HG02571 (cell line): ENCODE measurements at regions not wholly inside any gene's neighbourhood (a gene's known extent, or its start where the extent isn't known, plus 50 kb on each side); places are given as distances from the start of the nearest gene placed in this dataset.
A peak's percentile ranks its signal among the peaks of the same experiment; 100 is the strongest.

Experiments
- ATAC-seq: cut with Tn5 transposase; IDR thresholded peaks from one replicate; pipeline ENCODE4 v1.9.1; 2021; ENCODE audit warnings: mild to moderate bottlenecking, moderate library complexity; ENCODE audit not compliant: unreplicated experiment

- no peak for ATAC-seq
Observed at GRCh38 chr4:37054531-37055077, 189.9 kb upstream of the NWD2 start.

DNA sequence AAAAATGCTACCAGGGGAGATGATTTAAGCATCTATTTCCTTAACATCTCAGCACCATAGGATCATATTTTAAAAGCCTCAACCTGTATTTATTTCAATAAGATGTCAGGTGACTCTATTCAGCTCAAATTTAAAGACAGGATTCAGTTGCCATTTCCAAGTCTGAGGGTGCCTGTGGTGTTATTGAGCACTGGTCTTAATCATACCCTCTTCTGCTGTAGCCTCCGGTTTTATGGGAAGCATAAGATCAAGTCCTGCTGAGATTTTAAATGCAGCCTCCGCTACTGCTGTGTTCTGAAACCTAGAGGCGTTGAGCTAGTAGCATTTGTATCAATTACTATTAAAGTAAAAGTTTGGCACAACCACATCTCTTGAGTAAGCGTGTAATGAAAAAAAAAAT, 185.7 kb upstream of the NWD2 start:
- ATAC-seq: no peak

GRCh38 chr4:37066159-37066558, 178.4 kb upstream of the NWD2 start:
- no peak for ATAC-seq

DNA sequence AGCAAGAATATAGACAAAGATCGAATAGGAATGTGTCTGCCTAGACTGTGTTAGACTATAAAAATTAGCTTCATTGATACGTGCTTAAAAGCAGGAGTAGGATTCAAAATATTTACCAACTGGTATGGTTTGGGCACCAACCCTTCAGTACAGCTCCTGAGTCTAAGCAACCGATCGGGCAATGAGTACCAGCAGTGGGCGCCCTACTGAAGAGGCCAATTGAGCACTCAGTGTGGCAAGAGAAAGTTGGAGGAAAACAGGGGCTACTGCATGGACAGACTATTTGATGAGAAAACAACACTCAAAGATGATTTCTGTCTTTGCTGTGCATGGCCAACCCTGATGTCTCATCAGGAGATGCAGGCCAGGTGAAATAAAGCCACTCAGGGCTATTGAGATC, 176.0 kb upstream of the NWD2 start:
- no peak for ATAC-seq

GRCh38 chr4:37070041-37070440, 174.5 kb upstream of the NWD2 start:
- no peak for ATAC-seq

DNA sequence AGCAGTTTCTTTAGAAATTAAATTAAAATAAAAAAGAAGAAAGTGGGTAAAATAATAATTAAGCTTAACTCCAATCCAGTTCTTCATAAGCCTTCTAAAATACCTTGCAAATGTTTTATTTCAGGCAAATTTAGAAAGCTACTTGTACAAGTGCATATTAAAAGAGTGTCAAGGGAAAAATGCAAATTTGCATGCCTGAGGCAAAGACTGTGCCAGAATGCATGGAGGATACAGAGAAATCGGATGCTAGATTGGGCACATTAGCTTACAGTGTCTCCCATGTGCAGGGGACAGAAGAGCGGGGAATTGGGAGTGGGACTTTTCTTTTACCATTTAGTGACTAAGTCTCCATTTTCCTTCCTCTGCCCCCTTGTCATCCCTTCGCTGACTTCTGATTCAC, 173.0 kb upstream of the NWD2 start:
- no peak for ATAC-seq

DNA sequence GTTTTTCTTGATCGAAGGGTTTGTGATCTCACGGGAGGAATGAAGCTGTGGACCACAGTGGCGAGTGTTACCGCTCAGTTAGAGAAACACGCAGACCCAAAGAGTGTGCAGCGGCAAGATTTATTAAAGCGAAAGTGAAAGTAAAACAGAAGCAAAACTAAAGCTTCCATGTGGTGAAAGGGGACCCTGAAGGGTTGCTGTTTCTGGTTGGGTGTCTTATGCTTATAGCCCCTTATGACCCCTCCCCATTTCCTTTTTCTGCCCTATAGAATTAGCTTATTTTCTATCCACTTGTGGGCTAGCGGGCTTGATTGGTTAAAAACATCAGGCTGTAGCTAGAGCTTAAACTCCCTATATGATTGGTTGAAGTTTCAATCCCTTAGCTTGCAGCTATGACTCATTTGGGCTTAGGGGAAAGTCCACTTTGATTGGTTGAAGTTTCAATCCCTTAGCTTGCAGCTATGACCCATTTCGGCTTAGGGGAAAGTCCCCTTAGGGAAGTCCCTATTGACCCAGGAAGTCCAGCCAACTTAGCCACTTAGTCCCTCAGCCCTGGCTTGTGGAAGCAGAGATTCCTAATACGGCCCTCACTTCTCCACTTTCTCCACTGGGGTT, 171.2 kb upstream of the NWD2 start:
- ATAC-seq: no peak

GRCh38 chr4:37082912-37083311, 161.6 kb upstream of the NWD2 start:
- ATAC-seq: no peak

DNA sequence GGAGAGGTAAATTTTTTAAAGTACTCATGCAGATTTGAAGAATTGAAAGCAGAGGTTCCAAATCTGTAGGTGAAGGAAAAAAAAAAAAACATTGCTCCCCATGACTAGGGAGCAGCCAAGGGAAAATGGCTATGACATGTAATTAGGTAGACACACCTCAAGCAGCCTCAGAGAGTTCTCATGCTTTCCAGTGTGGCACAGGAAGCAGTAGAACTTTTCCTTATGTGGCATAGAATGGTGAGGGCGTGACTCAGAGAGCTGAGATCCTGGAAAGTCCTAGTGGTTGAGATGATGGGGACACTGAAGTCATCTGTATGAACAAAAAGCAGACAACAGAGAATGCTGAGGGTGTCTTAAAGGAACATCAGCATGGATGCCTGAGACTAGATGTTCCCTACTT, 148.6 kb upstream of the NWD2 start:
- ATAC-seq: no peak

- no peak for ATAC-seq
Observed at GRCh38 chr4:37101182-37101581, 143.4 kb upstream of the NWD2 start.

DNA sequence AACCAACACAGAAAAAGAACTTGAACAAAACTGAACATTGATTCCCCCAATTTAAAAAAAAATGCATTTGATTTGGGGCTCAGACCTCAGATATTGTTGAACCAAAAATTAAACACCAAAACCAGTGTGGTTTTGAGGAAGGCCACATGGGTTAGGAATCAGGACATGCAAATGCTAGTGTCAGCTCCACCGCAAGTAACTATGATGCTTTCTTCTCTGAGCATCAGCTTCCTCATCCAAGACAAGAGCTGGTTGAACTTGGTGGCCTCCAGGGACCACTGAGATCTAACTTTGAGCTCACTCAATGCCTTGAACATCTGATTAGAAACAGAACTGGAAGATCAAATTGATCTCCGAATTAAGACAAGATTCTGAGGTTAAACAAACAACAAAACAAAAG, 142.9 kb upstream of the NWD2 start:
- ATAC-seq: no peak

DNA sequence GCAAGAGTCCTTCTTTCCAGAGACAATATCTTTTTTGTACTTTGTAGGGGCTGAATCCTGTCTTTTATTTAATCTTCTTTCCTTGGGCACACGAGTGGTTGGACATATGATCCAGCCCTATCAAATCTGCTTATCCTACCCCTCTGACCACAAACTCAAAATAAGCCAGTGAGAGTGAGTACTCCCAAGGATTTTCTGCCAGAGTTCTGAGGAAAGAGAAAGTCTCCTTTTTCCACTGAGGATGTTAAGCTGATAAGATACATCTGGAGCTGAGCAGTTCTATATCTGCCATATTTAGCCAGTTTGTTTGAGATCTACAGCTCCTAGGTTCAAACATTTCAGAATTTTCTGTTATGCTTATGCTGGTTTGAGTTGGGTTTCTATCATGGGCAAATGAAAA, 134.8 kb upstream of the NWD2 start:
- no peak for ATAC-seq

DNA sequence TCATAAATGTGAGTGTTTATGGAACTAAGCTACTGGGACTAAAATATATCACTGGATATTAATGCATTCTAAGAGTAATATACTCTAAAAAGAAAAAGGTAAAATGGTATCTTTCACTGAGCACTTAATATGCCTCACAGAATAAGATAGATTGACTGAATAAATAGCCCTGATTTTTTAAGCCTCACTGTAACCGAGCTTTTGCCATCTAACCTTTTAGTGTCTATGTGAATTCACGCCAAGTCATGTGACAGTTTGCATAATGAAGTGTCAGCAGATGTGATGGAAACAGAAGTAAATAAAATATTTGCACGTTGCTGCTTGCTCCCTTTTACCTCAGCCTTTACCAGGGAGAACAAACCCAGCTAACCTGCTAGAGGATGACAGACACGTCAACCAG, 119.7 kb upstream of the NWD2 start:
- ATAC-seq: no peak

DNA sequence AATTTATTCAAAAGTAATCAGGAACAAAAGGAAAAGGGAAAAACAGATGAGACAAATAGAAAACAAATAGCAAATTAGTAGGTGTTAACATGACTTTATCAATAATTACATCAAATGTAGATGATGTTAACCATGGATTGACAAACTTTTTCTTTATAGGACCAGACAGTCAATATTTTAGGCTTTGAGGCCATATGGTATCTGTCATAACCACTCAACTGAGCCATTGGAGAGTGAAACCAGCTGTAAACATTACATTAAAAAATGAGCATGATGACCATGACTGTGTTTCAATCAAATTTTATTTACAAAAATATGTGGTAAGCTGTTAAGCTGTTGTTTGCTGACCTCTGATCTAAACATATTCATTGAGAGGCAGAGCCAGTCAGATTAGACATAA, 118.5 kb upstream of the NWD2 start:
- no peak for ATAC-seq

GRCh38 chr4:37130465-37130864, 114.1 kb upstream of the NWD2 start:
- no peak for ATAC-seq

GRCh38 chr4:37132351-37132974, 112.1 kb upstream of the NWD2 start:
- no peak for ATAC-seq

DNA sequence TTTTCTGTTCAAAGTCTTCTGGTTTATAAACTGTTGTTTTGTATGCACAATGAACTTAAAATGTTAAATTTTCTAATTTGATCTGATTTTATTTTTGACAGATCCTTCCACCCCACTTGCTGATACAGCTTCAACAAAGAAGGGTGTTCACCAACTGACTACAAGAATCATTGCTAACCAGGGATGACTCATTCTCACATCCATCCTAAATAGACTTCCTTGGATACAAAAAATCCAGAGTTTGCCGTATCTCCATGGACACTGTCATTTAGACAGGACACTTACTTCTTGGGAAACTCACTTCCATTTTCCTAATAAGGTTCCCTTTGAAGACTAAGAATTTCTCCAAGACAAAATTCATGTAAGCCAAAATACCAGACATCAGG, 111.6 kb upstream of the NWD2 start:
- ATAC-seq: no peak

- ATAC-seq: peak; percentile 82
Observed at GRCh38 chr4:37138019-37138653, 106.4 kb upstream of the NWD2 start.

GRCh38 chr4:37138789-37139188, 105.8 kb upstream of the NWD2 start:
- no peak for ATAC-seq

GRCh38 chr4:37139987-37140386, 104.6 kb upstream of the NWD2 start:
- no peak for ATAC-seq

GRCh38 chr4:37146260-37146659, 98.3 kb upstream of the NWD2 start:
- no peak for ATAC-seq

DNA sequence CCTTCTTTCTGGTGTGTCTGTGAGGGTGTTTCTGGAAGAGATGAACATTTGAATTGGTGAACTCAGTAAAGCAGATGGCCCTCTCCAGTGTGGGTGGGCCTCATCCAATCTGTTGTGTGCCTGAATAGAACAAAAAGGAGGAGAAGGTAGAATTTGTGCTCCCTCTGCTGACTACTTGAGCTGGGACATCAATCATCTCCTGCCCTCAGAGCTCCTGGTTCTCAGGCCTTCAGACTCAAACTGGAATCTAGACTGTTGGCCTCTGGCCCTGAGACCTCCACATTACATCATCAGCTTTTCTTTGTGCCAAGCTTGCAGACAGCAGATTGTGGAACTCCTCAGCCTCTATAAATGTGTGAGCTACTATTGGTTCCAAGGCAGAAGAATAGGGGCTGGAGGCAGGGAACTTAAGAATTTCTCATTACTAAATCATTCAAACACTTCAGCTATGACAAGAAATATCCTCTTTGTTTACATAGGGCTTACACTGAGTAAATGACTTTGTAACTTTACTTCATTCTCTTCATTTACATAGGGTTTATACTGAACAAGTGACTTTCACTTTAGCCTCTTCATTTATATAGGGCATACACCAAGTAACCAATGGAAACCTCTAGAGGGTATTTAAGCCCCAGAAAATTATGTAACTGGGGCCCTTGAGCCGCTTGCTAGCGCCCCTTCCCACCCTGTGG, 86.9 kb upstream of the NWD2 start:
- no peak for ATAC-seq
